ENCODE measurements at regions not wholly inside any gene's neighbourhood (a gene's known extent, or its start where the extent isn't known, plus 50 kb on each side); places are given as distances from the start of the nearest gene placed in this dataset.

- H3K4me1 ChIP-seq (ENCODE audit: control insufficient read depth in 5 of 5, insufficient read depth in 5 of 5, low read length in 5 of 5), result no peaks in the 10 kb centered on the region
- no peak overlapping the region for H3K9ac ChIP-seq (ENCODE audit: insufficient read depth in 1 of 2, low read length in 2 of 2)
- WGBS, 2 donors, result 83 to 88% methylated on average over 1 of the region's 1 CpG
- peaks cover 0 to 8% (median 0%) of the 10 kb centered on the region in 4 donors for H3K9me3 ChIP-seq (ENCODE audit: control insufficient read depth in 4 of 4, insufficient read depth in 3 of 4, low read length in 3 of 4)
- H3K4me3 ChIP-seq, result no peak overlapping the region
- ATAC-seq (ENCODE audit: insufficient read depth, low FRiP score) (no peak), DNase-seq (no peak)
- H3K27ac ChIP-seq (ENCODE audit: low read depth in 1 of 2, low read length in 1 of 2), result no peak overlapping the region
- no peaks in the 10 kb centered on the region for H3K27me3 ChIP-seq (ENCODE audit: control insufficient read depth in 3 of 3, insufficient read depth in 3 of 3, low read length in 2 of 3)
- TF ChIP-seq, protein P1, sequence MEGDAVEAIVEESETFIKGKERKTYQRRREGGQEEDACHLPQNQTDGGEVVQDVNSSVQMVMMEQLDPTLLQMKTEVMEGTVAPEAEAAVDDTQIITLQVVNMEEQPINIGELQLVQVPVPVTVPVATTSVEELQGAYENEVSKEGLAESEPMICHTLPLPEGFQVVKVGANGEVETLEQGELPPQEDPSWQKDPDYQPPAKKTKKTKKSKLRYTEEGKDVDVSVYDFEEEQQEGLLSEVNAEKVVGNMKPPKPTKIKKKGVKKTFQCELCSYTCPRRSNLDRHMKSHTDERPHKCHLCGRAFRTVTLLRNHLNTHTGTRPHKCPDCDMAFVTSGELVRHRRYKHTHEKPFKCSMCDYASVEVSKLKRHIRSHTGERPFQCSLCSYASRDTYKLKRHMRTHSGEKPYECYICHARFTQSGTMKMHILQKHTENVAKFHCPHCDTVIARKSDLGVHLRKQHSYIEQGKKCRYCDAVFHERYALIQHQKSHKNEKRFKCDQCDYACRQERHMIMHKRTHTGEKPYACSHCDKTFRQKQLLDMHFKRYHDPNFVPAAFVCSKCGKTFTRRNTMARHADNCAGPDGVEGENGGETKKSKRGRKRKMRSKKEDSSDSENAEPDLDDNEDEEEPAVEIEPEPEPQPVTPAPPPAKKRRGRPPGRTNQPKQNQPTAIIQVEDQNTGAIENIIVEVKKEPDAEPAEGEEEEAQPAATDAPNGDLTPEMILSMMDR (IDR thresholded peaks at IDR 0.05; ENCODE audit: control extremely low read depth, extremely low read depth), result no peak
- no peaks in the 10 kb centered on the region for H3K36me3 ChIP-seq (ENCODE audit: control insufficient read depth in 4 of 4, insufficient read depth in 4 of 4, low read length in 4 of 4)
Observed at GRCh38 chr1:195606483-195606882, 1001.8 kb downstream of the KCNT2 start.

- H3K9me3 ChIP-seq (ENCODE audit: control insufficient read depth in 4 of 4, insufficient read depth in 3 of 4, low read length in 3 of 4), result peaks cover 0 to 7% (median under 1%) of the 10 kb centered on the region in 4 donors
- H3K27me3 ChIP-seq (ENCODE audit: control insufficient read depth in 3 of 3, insufficient read depth in 3 of 3, low read length in 2 of 3), result no peaks in the 10 kb centered on the region
- ATAC-seq (ENCODE audit: insufficient read depth, low FRiP score) (no peak), DNase-seq (no peak)
- WGBS, 2 donors, result 82 to 91% methylated on average over 1 of the region's 1 CpG
- no peak overlapping the region for H3K9ac ChIP-seq (ENCODE audit: insufficient read depth in 1 of 2, low read length in 2 of 2)
- H3K36me3 ChIP-seq (ENCODE audit: control insufficient read depth in 4 of 4, insufficient read depth in 4 of 4, low read length in 4 of 4), result no peaks in the 10 kb centered on the region
- TF ChIP-seq, protein P1 (IDR thresholded peaks at IDR 0.05; ENCODE audit: control extremely low read depth, extremely low read depth), result no peak
- no peaks in the 10 kb centered on the region for H3K4me1 ChIP-seq (ENCODE audit: control insufficient read depth in 5 of 5, insufficient read depth in 5 of 5, low read length in 5 of 5)
- H3K4me3 ChIP-seq, result no peak overlapping the region
- H3K27ac ChIP-seq (ENCODE audit: low read depth in 1 of 2, low read length in 1 of 2), result no peak overlapping the region
Observed at GRCh38 chr1:195604287-195604686, 1004.0 kb downstream of the KCNT2 start.

DNA sequence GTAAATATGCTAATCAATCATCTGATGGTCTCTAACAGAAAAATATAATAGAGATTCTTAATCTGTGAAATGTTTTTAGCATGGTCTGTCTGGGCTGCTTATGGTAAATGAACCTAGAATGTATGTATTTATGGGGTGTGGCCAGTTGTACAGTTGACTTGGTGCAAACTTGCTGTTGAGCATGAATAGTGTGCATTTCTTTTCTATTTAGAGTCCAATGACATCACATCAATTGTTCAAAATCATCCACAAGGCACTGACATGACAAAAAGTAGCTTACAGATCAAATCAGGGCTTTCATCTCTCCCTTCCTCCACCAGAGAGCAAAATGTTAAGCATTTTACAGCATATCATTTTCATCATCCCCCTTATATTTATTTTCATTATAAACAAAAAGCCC, 1010.3 kb downstream of the KCNT2 start:
- no peak overlapping the region for H3K27ac ChIP-seq (ENCODE audit: low read depth in 1 of 2, low read length in 1 of 2)
- no peaks in the 10 kb centered on the region for H3K36me3 ChIP-seq (ENCODE audit: control insufficient read depth in 4 of 4, insufficient read depth in 4 of 4, low read length in 4 of 4)
- no peaks in the 10 kb centered on the region for H3K27me3 ChIP-seq (ENCODE audit: control insufficient read depth in 3 of 3, insufficient read depth in 3 of 3, low read length in 2 of 3)
- DNase-seq (no peak), ATAC-seq (ENCODE audit: insufficient read depth, low FRiP score) (no peak)
- TF ChIP-seq, protein P1 (IDR thresholded peaks at IDR 0.05; ENCODE audit: control extremely low read depth, extremely low read depth), result no peak
- no peak overlapping the region for H3K9ac ChIP-seq (ENCODE audit: insufficient read depth in 1 of 2, low read length in 2 of 2)
- no peak overlapping the region for H3K4me3 ChIP-seq
- no peaks in the 10 kb centered on the region for H3K4me1 ChIP-seq (ENCODE audit: control insufficient read depth in 5 of 5, insufficient read depth in 5 of 5, low read length in 5 of 5)
- H3K9me3 ChIP-seq (ENCODE audit: control insufficient read depth in 4 of 4, insufficient read depth in 3 of 4, low read length in 3 of 4), result peaks cover 0 to 2% (median 0%) of the 10 kb centered on the region in 4 donors

DNA sequence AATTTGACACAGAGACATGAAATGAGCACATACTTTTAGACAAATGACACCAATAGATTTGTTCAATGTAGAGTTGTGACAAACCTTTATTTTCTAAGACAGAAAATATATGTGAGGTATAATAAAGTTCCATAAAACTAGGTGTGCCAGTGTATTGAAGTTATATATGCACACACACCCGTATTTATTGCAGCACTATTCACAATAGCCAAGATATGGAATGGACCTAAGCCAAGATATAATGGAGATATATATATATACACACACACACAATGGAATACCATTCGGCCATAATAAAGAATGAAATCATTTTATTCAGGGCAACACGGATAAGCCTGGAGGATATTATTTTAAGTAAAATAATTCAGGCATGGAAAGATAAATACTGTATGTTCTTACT, 1013.5 kb downstream of the KCNT2 start:
- ATAC-seq (ENCODE audit: insufficient read depth, low FRiP score), result no peak
- Histone ChIP-seq H3K27me3 (ENCODE audit: control insufficient read depth in 3 of 3, insufficient read depth in 3 of 3, low read length in 2 of 3) (no peaks in the 10 kb centered on the region), H3K4me3 (no peak overlapping the region), H3K4me1 (ENCODE audit: control insufficient read depth in 5 of 5, insufficient read depth in 5 of 5, low read length in 5 of 5) (no peaks in the 10 kb centered on the region), H3K36me3 (ENCODE audit: control insufficient read depth in 4 of 4, insufficient read depth in 4 of 4, low read length in 4 of 4) (no peaks in the 10 kb centered on the region), H3K27ac (ENCODE audit: low read depth in 1 of 2, low read length in 1 of 2) (no peak overlapping the region), H3K9ac (ENCODE audit: insufficient read depth in 1 of 2, low read length in 2 of 2) (no peak overlapping the region), H3K9me3 (ENCODE audit: control insufficient read depth in 4 of 4, insufficient read depth in 3 of 4, low read length in 3 of 4) (no peaks in the 10 kb centered on the region)
- DNase-seq, result no peak
- WGBS, 2 donors, result 86 to 87% methylated on average over 3 of the region's 3 CpGs
- TF ChIP-seq, protein P1 (IDR thresholded peaks at IDR 0.05; ENCODE audit: control extremely low read depth, extremely low read depth), result no peak

All from lung (tissue), 11 donors.